HCT116 (cell line): ENCODE measurements at regions not wholly inside any gene's neighbourhood (a gene's known extent, or its start where the extent isn't known, plus 50 kb on each side); places are given as distances from the start of the nearest gene placed in this dataset.
"Not testable (repeated sequence)": the region's sequence is repeated elsewhere in the genome, so short reads cannot be mapped to it uniquely, and the experiment has no call there.

Source experiments
- CBX3 ChIP-seq: IDR thresholded peaks from 2 replicates; pipeline ENCODE4 v1.6.1; 2012; ENCODE audit warnings: low read depth
- CTCF ChIP-seq, 3 experiments: fragments of 200-600 bp in 1 of 3; sonication (generic) in 1 of 3; IDR thresholded peaks in 2 of 3; conservative IDR thresholded peaks in 1 of 3; 2 replicates each; pipeline ENCODE4 v1.5.1; 2012 to 2017; ENCODE audit warnings: low read depth in 2 of 3, low read length in 2 of 3, antibody characterized with exemption in 1 of 3, borderline replicate concordance in 1 of 3, control low read depth in 1 of 3, mild to moderate bottlenecking in 1 of 3, mixed read lengths in 1 of 3, mixed run types in 1 of 3, moderate library complexity in 1 of 3; ENCODE audit not compliant: insufficient read depth in 1 of 3
- ELF1 ChIP-seq: IDR thresholded peaks from 2 replicates; pipeline ENCODE4 v1.6.1; 2012; ENCODE audit warnings: low read depth, borderline replicate concordance
- EZH2 ChIP-seq: fragments of 200-600 bp; sonication (generic); IDR thresholded peaks from 2 replicates; pipeline ENCODE4 v1.6.1; 2017; ENCODE audit warnings: antibody characterized with exemption, mixed run types
- EZH2phosphoT487 ChIP-seq: fragments of 200-600 bp; IDR thresholded peaks from 2 replicates; pipeline ENCODE4 v1.6.1; 2018; ENCODE audit warnings: antibody characterized with exemption, borderline replicate concordance
- FOSL1 ChIP-seq: IDR thresholded peaks from 2 replicates; pipeline ENCODE4 v1.6.1; 2012; ENCODE audit warnings: low read depth
- POLR2A ChIP-seq: IDR thresholded peaks from 2 replicates; pipeline ENCODE4 v1.7.0; 2011; ENCODE audit warnings: borderline replicate concordance; ENCODE audit not compliant: insufficient read depth, insufficient read length; ENCODE audit errors: extremely low read depth
- POLR2AphosphoS5 ChIP-seq: IDR thresholded peaks from 2 replicates; pipeline ENCODE4 v1.6.1; 2011; ENCODE audit warnings: mild to moderate bottlenecking, low read depth, low read length, moderate library complexity
- REST ChIP-seq: IDR thresholded peaks from 2 replicates; pipeline ENCODE4 v1.6.1; 2012; ENCODE audit warnings: low read depth
- SIN3A ChIP-seq: IDR thresholded peaks from 2 replicates; pipeline ENCODE4 v1.6.1; 2012; ENCODE audit warnings: low read depth
- SP1 ChIP-seq: IDR thresholded peaks from 2 replicates; pipeline ENCODE4 v1.6.1; 2012; ENCODE audit warnings: low read depth
- TCF7L2 ChIP-seq: IDR thresholded peaks from 2 replicates; pipeline ENCODE4 v1.7.0; 2011; ENCODE audit warnings: borderline replicate concordance, inconsistent platforms; ENCODE audit not compliant: insufficient read depth, insufficient read length; ENCODE audit errors: extremely low read depth
- YY1 ChIP-seq: IDR thresholded peaks from 2 replicates; pipeline ENCODE4 v1.6.1; 2011; ENCODE audit warnings: low read length, low read depth, moderate library complexity, mild to moderate bottlenecking; ENCODE audit not compliant: insufficient replicate concordance; ENCODE audit errors: extremely low read depth
- ZNF274 ChIP-seq: fragments of 200-500 bp; sonication (Bioruptor generic); IDR thresholded peaks from 2 replicates; pipeline ENCODE4 v1.6.1; 2014; ENCODE audit warnings: mild to moderate bottlenecking, low read depth, low read length, inconsistent platforms

DNA sequence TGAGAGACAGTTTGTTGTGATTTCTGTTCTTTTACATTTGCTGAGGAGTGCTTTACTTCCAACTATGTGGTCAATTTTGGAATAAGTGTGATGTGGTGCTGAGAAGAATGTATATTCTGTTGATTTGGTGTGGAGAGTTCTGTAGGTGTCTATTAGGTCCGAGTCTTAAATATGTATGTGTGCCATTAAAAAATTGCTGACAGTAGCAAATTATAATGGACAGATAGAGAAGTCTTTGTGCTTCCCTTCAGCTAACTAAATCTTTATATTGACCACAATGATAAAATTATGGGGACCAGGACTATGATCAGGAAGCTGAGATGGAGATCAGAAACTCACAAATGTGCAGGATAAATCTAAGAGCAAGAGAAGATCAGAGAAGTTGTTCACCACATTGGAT, 70.1 kb upstream of the OR13H1 start:
- TF ChIP-seq POLR2AphosphoS5; ELF1; CBX3; POLR2A; YY1; REST; CTCF (IDR thresholded peaks at IDR 0.05 in 2 of 3, conservative IDR thresholded peaks at IDR 0.05 in 1 of 3; ENCODE audit: borderline replicate concordance in 1 of 3, insufficient read depth in 1 of 3, low read depth in 2 of 3, low read length in 2 of 3); TCF7L2; SIN3A; ZNF274; EZH2phosphoT487; EZH2; SP1; FOSL1: not testable (repeated sequence)
